ENCODE measurements at regions not wholly inside any gene's neighbourhood (a gene's known extent, or its start where the extent isn't known, plus 50 kb on each side); places are given as distances from the start of the nearest gene placed in this dataset.

GRCh38 chr15:61605343-61605742 lies 376.2 kb upstream of the RORA start:
- Histone ChIP-seq H3K36me3 (no peaks in the 10 kb centered on the region), H3K4me3 (no peak overlapping the region), H3K9me3 (no peaks in the 10 kb centered on the region), H3K27ac (no peak overlapping the region), H3K27me3 (no peaks in the 10 kb centered on the region), H3K4me1 (no peaks in the 10 kb centered on the region)
- TF ChIP-seq, protein P1, sequence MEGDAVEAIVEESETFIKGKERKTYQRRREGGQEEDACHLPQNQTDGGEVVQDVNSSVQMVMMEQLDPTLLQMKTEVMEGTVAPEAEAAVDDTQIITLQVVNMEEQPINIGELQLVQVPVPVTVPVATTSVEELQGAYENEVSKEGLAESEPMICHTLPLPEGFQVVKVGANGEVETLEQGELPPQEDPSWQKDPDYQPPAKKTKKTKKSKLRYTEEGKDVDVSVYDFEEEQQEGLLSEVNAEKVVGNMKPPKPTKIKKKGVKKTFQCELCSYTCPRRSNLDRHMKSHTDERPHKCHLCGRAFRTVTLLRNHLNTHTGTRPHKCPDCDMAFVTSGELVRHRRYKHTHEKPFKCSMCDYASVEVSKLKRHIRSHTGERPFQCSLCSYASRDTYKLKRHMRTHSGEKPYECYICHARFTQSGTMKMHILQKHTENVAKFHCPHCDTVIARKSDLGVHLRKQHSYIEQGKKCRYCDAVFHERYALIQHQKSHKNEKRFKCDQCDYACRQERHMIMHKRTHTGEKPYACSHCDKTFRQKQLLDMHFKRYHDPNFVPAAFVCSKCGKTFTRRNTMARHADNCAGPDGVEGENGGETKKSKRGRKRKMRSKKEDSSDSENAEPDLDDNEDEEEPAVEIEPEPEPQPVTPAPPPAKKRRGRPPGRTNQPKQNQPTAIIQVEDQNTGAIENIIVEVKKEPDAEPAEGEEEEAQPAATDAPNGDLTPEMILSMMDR (IDR thresholded peaks at IDR 0.05): no peak
- no peak for TF ChIP-seq POLR2A (IDR thresholded peaks at IDR 0.05)
- TF ChIP-seq EP300 (IDR thresholded peaks at IDR 0.05; ENCODE audit: low read depth): no peak
- no peak for TF ChIP-seq POLR2AphosphoS5 (IDR thresholded peaks at IDR 0.05)
- DNase-seq: no peak
- in situ Hi-C loops (cut with MboI; ENCODE audit: low pct_ligation_motif_present in 1 of 4, low pct_unique_long_range_greater_than_20kb in 1 of 4, low sequenced_read_pairs in 3 of 4) (no loop called here), intact Hi-C loops (cut with DNase I; ENCODE audit: low total_unique reads) (no loop called here)
- WGBS, 2 donors (ENCODE audit: low coverage in 1 of 2): 83 to 90% methylated on average over 3 to 6 of the region's 6 CpGs

DNA sequence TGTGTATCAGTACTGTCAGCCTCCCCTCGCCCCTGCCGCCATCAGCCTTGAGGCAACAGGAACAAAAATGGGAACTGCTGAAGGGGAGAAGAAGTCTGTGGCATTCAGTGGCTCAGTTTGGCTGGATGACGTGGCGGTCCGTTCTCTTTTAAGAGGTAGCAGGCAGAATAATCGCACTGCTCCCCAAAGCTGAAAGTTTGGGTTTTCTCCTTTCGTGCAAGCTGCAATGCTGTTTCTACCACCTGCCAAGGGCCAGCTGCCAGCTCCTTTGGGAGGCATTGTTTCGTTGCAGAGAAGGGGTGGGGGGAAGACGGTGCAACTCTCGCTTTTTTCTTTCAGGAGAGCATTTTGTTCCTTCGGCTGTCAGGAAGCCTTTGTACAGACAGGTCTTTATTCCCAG lies 369.6 kb upstream of the RORA start:
- Histone ChIP-seq H3K9me3 (no peaks in the 10 kb centered on the region), H3K27me3 (no peaks in the 10 kb centered on the region), H3K4me1 (no peaks in the 10 kb centered on the region), H3K4me3 (no peak overlapping the region), H3K27ac (no peak overlapping the region), H3K36me3 (no peaks in the 10 kb centered on the region)
- in situ Hi-C loops (cut with MboI; ENCODE audit: low pct_ligation_motif_present in 1 of 4, low pct_unique_long_range_greater_than_20kb in 1 of 4, low sequenced_read_pairs in 3 of 4): no loop called here
- DNase-seq: no peak
- intact Hi-C loops (cut with DNase I; ENCODE audit: low total_unique reads): no loop called here
- TF ChIP-seq, protein P1 (IDR thresholded peaks at IDR 0.05): no peak
- TF ChIP-seq EP300 (IDR thresholded peaks at IDR 0.05; ENCODE audit: low read depth) (no peak), POLR2AphosphoS5 (IDR thresholded peaks at IDR 0.05) (no peak), POLR2A (IDR thresholded peaks at IDR 0.05) (no peak)
- WGBS, 2 donors (ENCODE audit: low coverage in 1 of 2): 70 to 74% methylated on average over 2 to 11 of the region's 11 CpGs

GRCh38 chr15:61584410-61584809 lies 355.3 kb upstream of the RORA start:
- H3K9me3 ChIP-seq: no peaks in the 10 kb centered on the region
- H3K36me3 ChIP-seq: no peaks in the 10 kb centered on the region
- intact Hi-C loops (cut with DNase I; ENCODE audit: low total_unique reads) (no loop called here), in situ Hi-C loops (cut with MboI; ENCODE audit: low pct_ligation_motif_present in 1 of 4, low pct_unique_long_range_greater_than_20kb in 1 of 4, low sequenced_read_pairs in 3 of 4) (no loop called here)
- H3K27me3 ChIP-seq: no peaks in the 10 kb centered on the region
- WGBS, 2 donors (ENCODE audit: low coverage in 1 of 2): 27 to 67% methylated on average over 2 to 5 of the region's 5 CpGs
- TF ChIP-seq, protein P1 (IDR thresholded peaks at IDR 0.05): no peak
- TF ChIP-seq POLR2A (IDR thresholded peaks at IDR 0.05) (no peak), EP300 (IDR thresholded peaks at IDR 0.05; ENCODE audit: low read depth) (no peak), POLR2AphosphoS5 (IDR thresholded peaks at IDR 0.05) (no peak)
- H3K4me1 ChIP-seq: no peaks in the 10 kb centered on the region
- no peak for DNase-seq
- H3K27ac ChIP-seq: no peak overlapping the region
- H3K4me3 ChIP-seq: no peak overlapping the region

DNA sequence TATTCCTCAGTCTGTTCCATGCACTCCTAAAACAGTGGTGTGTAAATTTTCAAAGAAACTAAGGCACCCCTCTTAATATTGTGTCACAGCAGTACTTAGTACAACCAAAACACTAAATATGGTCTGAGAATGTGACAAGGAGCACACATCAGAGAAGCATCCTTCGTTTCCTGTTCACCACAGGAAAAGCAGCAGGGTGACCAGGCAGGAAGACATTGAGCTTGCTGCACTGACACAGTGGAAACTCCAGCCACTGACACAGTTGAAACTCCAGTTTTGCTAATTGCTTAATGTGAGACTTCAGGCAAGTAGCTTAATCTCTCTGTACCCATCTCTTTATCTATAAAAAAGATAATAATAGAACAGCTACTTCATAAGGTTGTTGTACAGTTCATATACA lies 353.0 kb upstream of the RORA start:
- TF ChIP-seq POLR2AphosphoS5 (IDR thresholded peaks at IDR 0.05) (no peak), POLR2A (IDR thresholded peaks at IDR 0.05) (no peak), EP300 (IDR thresholded peaks at IDR 0.05; ENCODE audit: low read depth) (no peak)
- TF ChIP-seq, protein P1 (IDR thresholded peaks at IDR 0.05): no peak
- no peak overlapping the region for H3K4me3 ChIP-seq
- H3K4me1 ChIP-seq: no peaks in the 10 kb centered on the region
- 29% methylated on average over 1 of the region's 1 CpG; no CpG with 5 or more reads in 1 of the 2 donors for WGBS, 2 donors (ENCODE audit: low coverage in 1 of 2)
- H3K9me3 ChIP-seq: no peaks in the 10 kb centered on the region
- H3K27ac ChIP-seq: no peak overlapping the region
- intact Hi-C loops (cut with DNase I; ENCODE audit: low total_unique reads): no loop called here
- in situ Hi-C loops (cut with MboI; ENCODE audit: low pct_ligation_motif_present in 1 of 4, low pct_unique_long_range_greater_than_20kb in 1 of 4, low sequenced_read_pairs in 3 of 4): no loop called here
- H3K36me3 ChIP-seq: no peaks in the 10 kb centered on the region
- no peaks in the 10 kb centered on the region for H3K27me3 ChIP-seq
- DNase-seq: no peak
